ENCODE measurements at regions not wholly inside any gene's neighbourhood (a gene's known extent, or its start where the extent isn't known, plus 50 kb on each side); places are given as distances from the start of the nearest gene placed in this dataset.

DNA sequence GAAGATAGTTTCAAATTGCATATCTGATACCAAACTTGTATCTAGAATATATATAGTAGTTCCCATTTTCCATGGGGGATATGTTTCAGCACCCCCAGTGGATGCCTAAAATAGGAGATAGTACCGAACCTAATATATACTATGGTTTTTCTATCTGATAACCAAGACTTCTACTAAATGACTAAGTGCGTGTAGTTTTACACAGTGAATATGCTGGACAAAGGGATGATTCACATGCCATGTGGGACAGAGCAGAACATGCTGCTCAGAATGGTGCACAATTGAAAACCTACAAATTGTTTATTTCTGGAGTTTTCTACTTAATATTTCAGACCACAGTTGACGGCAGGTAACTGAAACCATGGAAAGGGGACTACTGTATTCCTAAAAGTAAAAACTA is 73.4 kb upstream of the TP63 start:
- Histone ChIP-seq H3K4me1 (no peaks in the 10 kb centered on the region), H3K27ac (no peak overlapping the region), H3K36me3 (no peaks in the 10 kb centered on the region), H3K27me3 (replicated peaks in 1 of 7) (no peaks in the 10 kb centered on the region), H3K9me3 (peaks cover 0 to 17% (median 6%) of the 10 kb centered on the region in 8 donors), H3K4me3 (no peak overlapping the region)
- TF ChIP-seq POLR2AphosphoS5 (IDR thresholded peaks at IDR 0.05) (no peak), CTCF (IDR thresholded peaks at IDR 0.05 in 8 of 11, conservative IDR thresholded peaks at IDR 0.05 in 3 of 11) (no peak), POLR2A (IDR thresholded peaks at IDR 0.05) (no peak)
- 83 to 89% (median 86%) methylated on average over 3 of the region's 3 CpGs for WGBS, 5 donors
- no peak for DNase-seq
- intact Hi-C loops (cut with DNase I; ENCODE audit: low total_unique reads): no loop called here

GRCh38 chr3:189561256-189561655 is 69.9 kb upstream of the TP63 start:
- no peaks in the 10 kb centered on the region for H3K27me3 ChIP-seq (replicated peaks in 1 of 7)
- intact Hi-C loops (cut with DNase I; ENCODE audit: low total_unique reads): no loop called here

DNA sequence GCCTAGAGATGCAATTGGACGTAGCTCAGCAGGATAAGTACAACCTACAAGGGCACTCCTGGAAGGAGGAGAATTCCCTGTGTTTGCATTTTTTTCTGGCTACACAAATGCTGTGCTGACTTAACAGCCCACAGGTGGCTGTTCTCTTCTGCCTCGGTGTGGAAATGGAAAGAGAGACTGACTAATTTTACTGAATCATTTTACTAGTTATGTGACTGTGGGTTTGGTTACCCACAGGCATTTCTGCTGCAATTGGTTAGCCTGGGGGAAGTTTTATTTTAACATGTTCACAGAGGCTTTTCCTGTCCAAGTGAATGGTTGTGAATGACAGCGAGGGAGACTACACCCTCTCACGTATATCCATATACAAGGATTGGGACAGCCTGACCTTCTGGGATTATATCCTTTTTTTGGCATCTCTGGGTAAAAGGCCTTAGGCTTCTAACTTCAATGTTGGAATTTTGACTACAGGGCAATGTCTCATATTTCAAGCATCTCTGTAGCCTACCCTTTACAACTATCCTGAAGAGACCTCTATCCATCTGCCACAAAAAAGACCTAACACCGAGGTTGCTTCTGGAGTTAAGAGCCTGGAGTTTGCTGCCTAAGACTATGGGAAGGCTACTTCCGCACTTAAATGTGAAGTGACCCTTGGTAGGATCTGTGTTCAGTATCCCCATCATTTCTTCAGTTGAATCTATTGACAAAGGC is 67.2 kb upstream of the TP63 start:
- Histone ChIP-seq H3K4me3 (no peak overlapping the region), H3K27ac (no peak overlapping the region), H3K4me1 (no peaks in the 10 kb centered on the region), H3K9me3 (no peaks in the 10 kb centered on the region), H3K27me3 (replicated peaks in 1 of 7) (no peaks in the 10 kb centered on the region), H3K36me3 (no peaks in the 10 kb centered on the region)
- TF ChIP-seq CTCF (IDR thresholded peaks at IDR 0.05 in 8 of 11, conservative IDR thresholded peaks at IDR 0.05 in 3 of 11): no peak
- TF ChIP-seq POLR2AphosphoS5 (IDR thresholded peaks at IDR 0.05): no peak
- TF ChIP-seq POLR2A (IDR thresholded peaks at IDR 0.05): no peak
- DNase-seq: no peak
- 58 to 73% (median 65%) methylated on average over 6 of the region's 6 CpGs for WGBS, 5 donors
- intact Hi-C loops (cut with DNase I; ENCODE audit: low total_unique reads): no loop called here

More at GRCh38 chr3:189561256-189561655, 69.9 kb upstream of the TP63 start:
- no peak for DNase-seq
- no peak overlapping the region for H3K4me3 ChIP-seq
- no peaks in the 10 kb centered on the region for H3K36me3 ChIP-seq
- WGBS, 5 donors: 86 to 94% (median 88%) methylated on average over 2 of the region's 2 CpGs
- peaks cover 0 to 15% (median 6%) of the 10 kb centered on the region in 8 donors for H3K9me3 ChIP-seq
- no peaks in the 10 kb centered on the region for H3K4me1 ChIP-seq
- no peak overlapping the region for H3K27ac ChIP-seq
- TF ChIP-seq CTCF (IDR thresholded peaks at IDR 0.05 in 8 of 11, conservative IDR thresholded peaks at IDR 0.05 in 3 of 11) (no peak), POLR2A (IDR thresholded peaks at IDR 0.05) (no peak), POLR2AphosphoS5 (IDR thresholded peaks at IDR 0.05) (no peak)

DNA sequence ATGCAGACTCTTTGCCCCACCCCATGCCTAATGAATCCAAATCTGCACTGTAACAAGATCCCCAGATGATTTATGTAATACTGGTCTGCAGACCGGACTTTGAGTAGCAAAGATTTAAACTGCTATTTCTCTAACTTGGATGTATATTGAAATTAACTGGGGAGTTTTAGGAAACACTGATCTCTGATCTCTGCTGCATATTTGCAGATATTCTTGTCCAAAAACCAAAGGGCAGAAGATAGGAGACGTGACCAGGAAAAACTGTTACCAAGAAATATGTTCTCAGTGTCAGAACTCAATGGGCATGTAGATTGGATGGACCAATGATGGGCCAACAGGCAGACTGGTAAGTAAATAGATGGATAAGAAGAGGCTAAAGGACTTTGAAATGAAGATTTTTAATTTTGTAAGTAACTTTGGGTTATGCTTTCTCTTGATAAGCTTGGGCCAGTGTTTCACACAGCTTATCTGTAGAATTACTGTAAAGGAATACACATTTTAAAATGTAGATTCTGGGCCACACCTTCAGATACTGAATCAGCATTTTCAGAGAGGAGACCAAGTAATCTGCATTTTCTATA is 64.5 kb upstream of the TP63 start:
- Histone ChIP-seq H3K9me3 (no peaks in the 10 kb centered on the region), H3K36me3 (no peaks in the 10 kb centered on the region), H3K27ac (no peak overlapping the region), H3K4me1 (no peaks in the 10 kb centered on the region), H3K27me3 (replicated peaks in 1 of 7) (no peaks in the 10 kb centered on the region), H3K4me3 (no peak overlapping the region)
- WGBS, 5 donors: 61 to 84% (median 82%) methylated on average over 2 of the region's 2 CpGs
- no peak for TF ChIP-seq POLR2AphosphoS5 (IDR thresholded peaks at IDR 0.05)
- no peak for TF ChIP-seq CTCF (IDR thresholded peaks at IDR 0.05 in 8 of 11, conservative IDR thresholded peaks at IDR 0.05 in 3 of 11)
- TF ChIP-seq POLR2A (IDR thresholded peaks at IDR 0.05): no peak
- DNase-seq: no peak
- intact Hi-C loops (cut with DNase I; ENCODE audit: low total_unique reads): no loop called here
